ENCODE measurements at regions not wholly inside any gene's neighbourhood (a gene's known extent, or its start where the extent isn't known, plus 50 kb on each side); places are given as distances from the start of the nearest gene placed in this dataset.
"Not testable (repeated sequence)": the region's sequence is repeated elsewhere in the genome, so short reads cannot be mapped to it uniquely, and the experiment has no call there.

DNA sequence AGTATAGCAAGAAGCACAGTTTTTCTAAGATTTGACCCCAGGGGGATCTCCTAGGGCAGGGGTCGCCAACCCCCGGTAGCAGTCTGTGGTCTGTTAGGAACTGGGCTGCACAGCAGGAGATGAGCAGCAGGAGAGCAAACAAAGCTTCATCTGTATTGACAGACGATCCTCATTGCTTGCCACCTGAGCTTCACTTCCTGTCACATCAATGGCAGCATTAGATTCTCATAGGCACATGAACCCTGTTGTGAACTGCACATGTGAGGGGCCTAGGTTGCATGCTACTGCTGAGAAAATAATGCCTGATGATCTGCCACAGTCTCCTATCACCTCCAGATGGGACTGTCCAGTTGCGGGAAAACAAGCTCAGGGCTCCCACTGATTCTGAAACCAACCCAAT, 136.2 kb downstream of the RGPD3 start:
- Histone ChIP-seq H3K56ac (ENCODE audit: insufficient read length, low read depth, low read length) (no peak overlapping the region), H3K18ac (ENCODE audit: insufficient read length, low read depth, low read length) (no peak overlapping the region), H3K4me2 (ENCODE audit: insufficient read depth, insufficient read length, low read length) (no peak overlapping the region), H3K9ac (ENCODE audit: extremely low read depth, insufficient read length, low read length) (no peak overlapping the region), H2BK15ac (ENCODE audit: low read depth, low read length) (no peak overlapping the region), H4K5ac (ENCODE audit: insufficient read length, low read depth, low read length) (no peak overlapping the region), H4K20me1 (ENCODE audit: control insufficient read depth, insufficient read depth, insufficient read length) (no peaks in the 10 kb centered on the region), H3K14ac (ENCODE audit: insufficient read depth, low read length) (no peak overlapping the region), H2AK5ac (ENCODE audit: insufficient read length, low read length) (no peak overlapping the region), H3K4me1 (ENCODE audit: insufficient read depth, low read length) (no peaks in the 10 kb centered on the region; the same call in 1 of the 2 replicates), H4K91ac (ENCODE audit: insufficient read length, low read depth, low read length) (no peak overlapping the region), H3T11ph (ENCODE audit: low read length) (no peak overlapping the region), H2BK20ac (ENCODE audit: low read depth, low read length, poor library complexity, severe bottlenecking) (no peak overlapping the region), H3K27ac (ENCODE audit: insufficient read length, low read depth, low read length) (no peak overlapping the region), H3K23me2 (ENCODE audit: insufficient read length, low read depth, low read length, poor library complexity, severe bottlenecking) (no peaks in the 10 kb centered on the region), H2BK12ac (ENCODE audit: insufficient read length, low read depth, low read length) (no peak overlapping the region), H3K79me2 (ENCODE audit: insufficient read depth, low read length) (no peaks in the 10 kb centered on the region), H2BK120ac (ENCODE audit: low read depth, low read length, poor library complexity, severe bottlenecking) (no peak overlapping the region), H3K27me3 (ENCODE audit: insufficient read depth, low read length) (no peaks in the 10 kb centered on the region), H2AFZ (ENCODE audit: low read length) (no peak overlapping the region), H3K79me1 (ENCODE audit: insufficient read depth, low read depth, low read length, poor library complexity, severe bottlenecking) (no peaks in the 10 kb centered on the region), H3K9me3 (ENCODE audit: control insufficient read depth, low read depth, low read length) (no peaks in the 10 kb centered on the region), H2BK5ac (ENCODE audit: insufficient read length, low read length) (no peak overlapping the region), H3K4ac (ENCODE audit: low read depth, low read length) (no peak overlapping the region), H3K23ac (ENCODE audit: insufficient read length, low read depth, low read length) (no peak overlapping the region), H4K8ac (replicated peaks; ENCODE audit: insufficient read length, low read depth, low read length) (no peak overlapping the region)
- peaks cover 2 to 8% (median 6%) of the 10 kb centered on the region in 3 experiments; a peak in 3 of 7 replicates for H3K36me3 Mint-ChIP-seq (ENCODE audit: insufficient read depth in 1 of 3, low read depth in 3 of 3)
- H3K4me3 Mint-ChIP-seq: no peak overlapping the region
- no peaks in the 10 kb centered on the region for H3K27me3 Mint-ChIP-seq (ENCODE audit: low read depth)
- WGBS (ENCODE audit: extremely low coverage, insufficient read length, low lambda C conversion rate): no CpG with 5 or more reads among the region's 4 CpGs
- DNase-seq: no peak
- TF ChIP-seq, protein P1, sequence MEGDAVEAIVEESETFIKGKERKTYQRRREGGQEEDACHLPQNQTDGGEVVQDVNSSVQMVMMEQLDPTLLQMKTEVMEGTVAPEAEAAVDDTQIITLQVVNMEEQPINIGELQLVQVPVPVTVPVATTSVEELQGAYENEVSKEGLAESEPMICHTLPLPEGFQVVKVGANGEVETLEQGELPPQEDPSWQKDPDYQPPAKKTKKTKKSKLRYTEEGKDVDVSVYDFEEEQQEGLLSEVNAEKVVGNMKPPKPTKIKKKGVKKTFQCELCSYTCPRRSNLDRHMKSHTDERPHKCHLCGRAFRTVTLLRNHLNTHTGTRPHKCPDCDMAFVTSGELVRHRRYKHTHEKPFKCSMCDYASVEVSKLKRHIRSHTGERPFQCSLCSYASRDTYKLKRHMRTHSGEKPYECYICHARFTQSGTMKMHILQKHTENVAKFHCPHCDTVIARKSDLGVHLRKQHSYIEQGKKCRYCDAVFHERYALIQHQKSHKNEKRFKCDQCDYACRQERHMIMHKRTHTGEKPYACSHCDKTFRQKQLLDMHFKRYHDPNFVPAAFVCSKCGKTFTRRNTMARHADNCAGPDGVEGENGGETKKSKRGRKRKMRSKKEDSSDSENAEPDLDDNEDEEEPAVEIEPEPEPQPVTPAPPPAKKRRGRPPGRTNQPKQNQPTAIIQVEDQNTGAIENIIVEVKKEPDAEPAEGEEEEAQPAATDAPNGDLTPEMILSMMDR (conservative IDR thresholded peaks at IDR 0.05): no peak
- H3K4me1 Mint-ChIP-seq: peaks cover 7 to 11% of the 10 kb centered on the region in 2 experiments; a peak in 3 of 4 replicates
- no peak overlapping the region for H3K27ac Mint-ChIP-seq
- peaks cover 4 to 10% of the 10 kb centered on the region in 2 experiments; a peak in 4 of 5 replicates for H3K9me3 Mint-ChIP-seq

DNA sequence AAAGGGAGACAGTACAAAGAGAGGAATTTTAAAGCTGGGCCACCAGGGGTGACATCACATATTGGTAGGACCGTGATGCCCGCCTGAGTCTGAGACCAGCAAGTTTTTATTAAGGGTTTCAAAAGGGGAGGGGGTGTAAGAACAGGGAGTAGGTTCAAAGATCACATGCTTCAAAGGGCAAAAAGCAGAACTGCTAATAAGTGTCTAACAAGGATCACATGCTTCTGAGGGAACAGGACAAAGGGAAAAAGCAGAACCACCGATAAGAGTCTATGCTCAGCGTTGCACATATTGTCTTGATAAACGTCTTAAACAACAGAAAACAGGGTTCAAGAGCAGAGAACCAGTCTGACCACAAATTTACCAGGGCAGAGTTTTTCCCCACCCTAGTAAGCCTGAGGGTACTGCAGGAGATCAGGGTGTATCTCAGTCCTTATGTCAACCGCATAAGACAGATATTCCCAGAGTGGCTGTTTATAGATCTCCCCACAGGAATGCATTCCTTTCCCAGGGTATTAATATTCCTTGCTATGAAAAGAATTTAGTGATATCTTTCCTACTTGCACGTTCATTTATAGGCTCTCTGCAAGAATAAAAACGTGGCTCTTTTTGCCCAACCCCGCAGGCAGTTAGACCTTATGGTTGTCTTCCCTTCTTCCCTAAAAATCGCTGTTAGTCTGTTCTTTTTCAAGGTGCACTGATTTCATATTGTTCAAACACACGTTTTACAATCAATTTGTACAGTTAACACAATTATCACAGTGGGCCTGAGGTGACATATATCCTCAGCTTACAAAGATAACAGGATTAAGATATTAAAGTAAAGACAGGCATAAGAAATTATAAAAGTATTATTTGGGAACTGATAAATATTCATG, 136.5 kb upstream of the UXS1 start:
- H2BK12ac ChIP-seq (ENCODE audit: insufficient read length, low read depth, low read length); H4K5ac ChIP-seq (ENCODE audit: insufficient read length, low read depth, low read length); H2BK20ac ChIP-seq (ENCODE audit: low read depth, low read length, poor library complexity, severe bottlenecking); H3K4me2 ChIP-seq (ENCODE audit: insufficient read depth, insufficient read length, low read length); H3K9me3 ChIP-seq (ENCODE audit: control insufficient read depth, low read depth, low read length); H3K23ac ChIP-seq (ENCODE audit: insufficient read length, low read depth, low read length); H3K79me2 ChIP-seq (ENCODE audit: insufficient read depth, low read length); H4K20me1 ChIP-seq (ENCODE audit: control insufficient read depth, insufficient read depth, insufficient read length); H3K27ac Mint-ChIP-seq; H3K27me3 ChIP-seq (ENCODE audit: insufficient read depth, low read length); H3K4me3 Mint-ChIP-seq; H3K4me1 ChIP-seq (ENCODE audit: insufficient read depth, low read length); H4K91ac ChIP-seq (ENCODE audit: insufficient read length, low read depth, low read length); H3K9ac ChIP-seq (ENCODE audit: extremely low read depth, insufficient read length, low read length); H3K14ac ChIP-seq (ENCODE audit: insufficient read depth, low read length); H3K23me2 ChIP-seq (ENCODE audit: insufficient read length, low read depth, low read length, poor library complexity, severe bottlenecking); H3K27me3 Mint-ChIP-seq (ENCODE audit: low read depth); H2AK5ac ChIP-seq (ENCODE audit: insufficient read length, low read length); H3K56ac ChIP-seq (ENCODE audit: insufficient read length, low read depth, low read length); H3K36me3 Mint-ChIP-seq (ENCODE audit: insufficient read depth in 1 of 3, low read depth in 3 of 3); H2BK5ac ChIP-seq (ENCODE audit: insufficient read length, low read length); H3K4ac ChIP-seq (ENCODE audit: low read depth, low read length); H2BK15ac ChIP-seq (ENCODE audit: low read depth, low read length); H4K8ac ChIP-seq (replicated peaks; ENCODE audit: insufficient read length, low read depth, low read length); DNase-seq; H3K27ac ChIP-seq (ENCODE audit: insufficient read length, low read depth, low read length); H2BK120ac ChIP-seq (ENCODE audit: low read depth, low read length, poor library complexity, severe bottlenecking); H3K18ac ChIP-seq (ENCODE audit: insufficient read length, low read depth, low read length); H3K79me1 ChIP-seq (ENCODE audit: insufficient read depth, low read depth, low read length, poor library complexity, severe bottlenecking); H2AFZ ChIP-seq (ENCODE audit: low read length); H3T11ph ChIP-seq (ENCODE audit: low read length): not testable (repeated sequence)
- Mint-ChIP-seq H3K9me3 (peaks cover 4 to 10% of the 10 kb centered on the region in 2 experiments; a peak in 4 of 5 replicates), H3K4me1 (peaks cover 7 to 11% of the 10 kb centered on the region in 2 experiments; a peak in 3 of 4 replicates)
- WGBS (ENCODE audit: extremely low coverage, insufficient read length, low lambda C conversion rate): no CpG with 5 or more reads among the region's 11 CpGs

Data from H9 (cell line).